IMR-90 (cell line): ENCODE measurements at regions not wholly inside any gene's neighbourhood (a gene's known extent, or its start where the extent isn't known, plus 50 kb on each side); places are given as distances from the start of the nearest gene placed in this dataset.

Experiments used
- ATAC-seq: fragments of 200-7000 bp; cut with Tn5 transposase; 2 replicates; pipeline ENCODE4 v1.9.1; 2020; ENCODE audit warnings: low read depth, mild to moderate bottlenecking, moderate library complexity
- BruUV-seq: library from RNA; stranded (reverse); fragments of 400-500 nt; replicated peaks from 2 replicates; lab custom pipeline; 2021; lab: Mats Ljungman, UMichigan
- CTCF ChIA-PET: fragments of 300-600 bp; formaldehyde crosslinking; extraction: SDS; loops from one replicate; lab custom pipeline; 2021; ENCODE audit warnings: antibody characterized with exemption; lab: Yijun Ruan, JAX
- POLR2A ChIA-PET: fragments of 300-600 bp; sonication (Branson Sonifier 250); formaldehyde crosslinking; loops from one replicate; lab custom pipeline; 2022; ENCODE audit warnings: antibody characterized with exemption; ENCODE audit not compliant: unreplicated experiment; lab: Charles Lee
- DNase-seq: peaks from one replicate; pipeline ENCODE4 v3.0.0; 2013
- H2AFZ ChIP-seq: replicated peaks from 2 replicates; pipeline ENCODE3; 2013; ENCODE audit warnings: low read length, mild to moderate bottlenecking; ENCODE audit not compliant: poor library complexity
- H2AK5ac ChIP-seq: 2 replicates; pipeline ENCODE4 v1.6.1; 2013; ENCODE audit warnings: low read depth, low read length, inconsistent platforms
- H2AK9ac ChIP-seq: replicated peaks from 2 replicates; pipeline ENCODE3; 2013; ENCODE audit warnings: mild to moderate bottlenecking, low read depth, low read length, moderate library complexity; ENCODE audit not compliant: poor library complexity
- H2BK120ac ChIP-seq: 2 replicates; pipeline ENCODE4 v1.6.1; 2013; ENCODE audit warnings: low read depth, low read length, inconsistent platforms
- H2BK15ac ChIP-seq: 3 replicates; pipeline ENCODE4 v1.6.1; 2013; ENCODE audit warnings: low read depth, low read length, inconsistent platforms
- H2BK20ac ChIP-seq: 2 replicates; pipeline ENCODE4 v1.6.1; 2013; ENCODE audit warnings: low read depth, mild to moderate bottlenecking, inconsistent platforms, low read length, moderate library complexity
- H2BK5ac ChIP-seq: 2 replicates; pipeline ENCODE4 v1.6.1; 2013; ENCODE audit warnings: mild to moderate bottlenecking, low read depth, low read length, inconsistent platforms; ENCODE audit not compliant: poor library complexity, severe bottlenecking
- H3K14ac ChIP-seq: replicated peaks from 2 replicates; pipeline ENCODE4 v1.6.1; 2013; ENCODE audit warnings: low read depth, low read length, inconsistent platforms
- H3K18ac ChIP-seq: 2 replicates; pipeline ENCODE4 v1.6.1; 2013; ENCODE audit warnings: low read depth, low read length, control low read depth
- H3K23ac ChIP-seq: 2 replicates; pipeline ENCODE4 v1.6.1; 2013; ENCODE audit warnings: low read depth, low read length, inconsistent platforms
- H3K27ac ChIP-seq: 2 replicates; pipeline ENCODE4 v1.5.1; 2013; ENCODE audit warnings: mild to moderate bottlenecking, control low read depth, low read length; ENCODE audit not compliant: insufficient read depth
- H3K27me3 ChIP-seq: 2 replicates; pipeline ENCODE4 v1.6.1; 2013; ENCODE audit warnings: low read length; ENCODE audit not compliant: control insufficient read depth, insufficient read depth
- H3K36me3 ChIP-seq: 2 replicates; pipeline ENCODE4 v1.6.1; 2013; ENCODE audit warnings: low read length, mixed read lengths; ENCODE audit not compliant: control insufficient read depth, insufficient read depth
- H3K4ac ChIP-seq: 2 replicates; pipeline ENCODE4 v1.6.1; 2013; ENCODE audit warnings: low read depth, low read length, inconsistent platforms
- H3K4me1 ChIP-seq: 2 replicates; pipeline ENCODE4 v1.6.1; 2013; ENCODE audit warnings: low read length, mixed read lengths; ENCODE audit not compliant: control insufficient read depth, insufficient read depth
- H3K4me2 ChIP-seq: 2 replicates; pipeline ENCODE4 v1.6.1; 2013; ENCODE audit warnings: low read depth, mild to moderate bottlenecking, control low read depth, low read length, moderate library complexity
- H3K4me3 ChIP-seq: 2 replicates; pipeline ENCODE4 v1.5.1; 2013; ENCODE audit warnings: low read depth, mild to moderate bottlenecking, control low read depth, low read length, moderate library complexity; ENCODE audit not compliant: insufficient read depth
- H3K56ac ChIP-seq: 2 replicates; pipeline ENCODE4 v1.6.1; 2013; ENCODE audit warnings: low read length, inconsistent platforms; ENCODE audit not compliant: insufficient read depth; ENCODE audit errors: extremely low read depth
- H3K79me1 ChIP-seq, 2 experiments: 2 replicates each; pipeline ENCODE4 v1.6.1; 2013; ENCODE audit warnings: low read length in 2 of 2, inconsistent platforms in 1 of 2, low read depth in 1 of 2
- H3K9ac ChIP-seq: 2 replicates; pipeline ENCODE4 v1.6.1; 2013; ENCODE audit warnings: low read depth, low read length, control low read depth
- H3K9me1 ChIP-seq: 2 replicates; pipeline ENCODE4 v1.6.1; 2013; ENCODE audit warnings: low read length, inconsistent platforms; ENCODE audit not compliant: insufficient read depth
- H3K9me3 ChIP-seq: 2 replicates; pipeline ENCODE4 v1.6.1; 2013; ENCODE audit warnings: low read length; ENCODE audit not compliant: control insufficient read depth, insufficient read depth
- H4K20me1 ChIP-seq: 2 replicates; pipeline ENCODE4 v1.6.1; 2013; ENCODE audit warnings: low read length, inconsistent platforms; ENCODE audit not compliant: insufficient read depth
- H4K5ac ChIP-seq: 2 replicates; pipeline ENCODE4 v1.6.1; 2013; ENCODE audit warnings: mild to moderate bottlenecking, low read depth, low read length, control low read depth
- H4K8ac ChIP-seq, 2 experiments: 2 replicates each; pipeline ENCODE4 v1.6.1; 2013; ENCODE audit warnings: low read depth in 2 of 2, low read length in 2 of 2, control low read depth in 1 of 2, inconsistent platforms in 1 of 2
- H4K91ac ChIP-seq: 2 replicates; pipeline ENCODE4 v1.6.1; 2013; ENCODE audit warnings: low read depth, low read length, inconsistent platforms; ENCODE audit not compliant: insufficient read depth
- BHLHE40 ChIP-seq: fragments of 150-350 bp; IDR thresholded peaks from 2 replicates; pipeline ENCODE4 v1.6.1; 2016; ENCODE audit warnings: mild to moderate bottlenecking, low read depth, low read length
- CEBPB ChIP-seq: IDR thresholded peaks from 2 replicates; pipeline ENCODE4 v1.6.1; 2012; ENCODE audit warnings: low read depth, low read length, improper control_type of control experiment
- CHD1 ChIP-seq: IDR thresholded peaks from 2 replicates; pipeline ENCODE4 v1.6.1; 2012; ENCODE audit warnings: low read depth, low read length, improper control_type of control experiment
- CTCF ChIP-seq: conservative IDR thresholded peaks from 2 replicates; pipeline ENCODE4 v1.5.1; 2012; ENCODE audit warnings: mild to moderate bottlenecking, low read depth, low read length, improper control_type of control experiment
- FOS ChIP-seq: fragments of 150-350 bp; IDR thresholded peaks from 2 replicates; pipeline ENCODE4 v1.6.1; 2016; ENCODE audit warnings: low read depth, low read length
- MAFK ChIP-seq: IDR thresholded peaks from 2 replicates; pipeline ENCODE4 v1.6.1; 2012; ENCODE audit warnings: low read depth, low read length, improper control_type of control experiment
- MAZ ChIP-seq: IDR thresholded peaks from 2 replicates; pipeline ENCODE4 v1.6.1; 2012; ENCODE audit warnings: low read depth, mild to moderate bottlenecking, low read length, improper control_type of control experiment, moderate library complexity, borderline replicate concordance
- MXI1 ChIP-seq: IDR thresholded peaks from 2 replicates; pipeline ENCODE4 v1.6.1; 2012; ENCODE audit warnings: low read depth, mild to moderate bottlenecking, low read length, moderate library complexity, borderline replicate concordance
- NFE2L2 ChIP-seq: fragments of 150-350 bp; IDR thresholded peaks from 2 replicates; pipeline ENCODE4 v1.6.1; 2016; ENCODE audit warnings: low read depth, mild to moderate bottlenecking, low read length
- POLR2A ChIP-seq: IDR thresholded peaks from 2 replicates; pipeline ENCODE4 v1.6.1; 2012; ENCODE audit warnings: mild to moderate bottlenecking, low read depth, low read length
- RAD21 ChIP-seq: IDR thresholded peaks from 2 replicates; pipeline ENCODE4 v1.6.1; 2012; ENCODE audit warnings: low read length, improper control_type of control experiment
- RCOR1 ChIP-seq: IDR thresholded peaks from 2 replicates; pipeline ENCODE4 v1.6.1; 2012; ENCODE audit warnings: mild to moderate bottlenecking, low read length, improper control_type of control experiment; ENCODE audit not compliant: insufficient replicate concordance
- RFX5 ChIP-seq: IDR thresholded peaks from 2 replicates; pipeline ENCODE4 v1.8.0; 2012; ENCODE audit warnings: low read depth, mild to moderate bottlenecking, low read length, moderate library complexity
- SMC3 ChIP-seq: fragments of 150-350 bp; IDR thresholded peaks from 2 replicates; pipeline ENCODE4 v1.6.1; 2016; ENCODE audit warnings: low read depth, mild to moderate bottlenecking, antibody characterized with exemption, low read length, moderate library complexity
- USF2 ChIP-seq: fragments of 150-350 bp; IDR thresholded peaks from 2 replicates; pipeline ENCODE4 v1.6.1; 2017; ENCODE audit warnings: mild to moderate bottlenecking, antibody characterized with exemption, low read length, low read depth
- WGBS, 2 experiments: methylation state at CpG; one replicate each; pipeline versions ENCODE4 v1.1.5 to v1.1.7; 2013; ENCODE audit warnings: missing lambda C conversion rate in 2 of 2; ENCODE audit not compliant: insufficient read length in 1 of 2; ENCODE audit errors: extremely low coverage in 2 of 2; 5-methylcytosine and 5-hydroxymethylcytosine counted together
- dilution Hi-C: fragments of 300-500 bp; cut with HindIII; formaldehyde crosslinking; loops from one replicate; pipeline ENCODE4 v1.14.3; 2018; ENCODE audit warnings: low sequenced_read_pairs; ENCODE audit not compliant: unreplicated experiment
- in situ Hi-C: fragments of 300-500 bp; cut with MboI; formaldehyde crosslinking; loops from 3 replicates; pipeline ENCODE4 v1.14.3; 2019; ENCODE audit warnings: low sequenced_read_pairs, inconsistent platforms, mixed read lengths
- intact Hi-C: fragments of 100-400 bp; cut with micrococcal nuclease; formaldehyde crosslinking; loops from 2 replicates; pipeline ENCODE4 v1.10.0; 2022
- TF ChIP-seq, protein P1 (sequence below): fragments of 150-350 bp; IDR thresholded peaks from 2 replicates; pipeline ENCODE4 v1.6.1; 2016; ENCODE audit warnings: low read depth, mild to moderate bottlenecking, low read length, moderate library complexity, borderline replicate concordance

DNA sequence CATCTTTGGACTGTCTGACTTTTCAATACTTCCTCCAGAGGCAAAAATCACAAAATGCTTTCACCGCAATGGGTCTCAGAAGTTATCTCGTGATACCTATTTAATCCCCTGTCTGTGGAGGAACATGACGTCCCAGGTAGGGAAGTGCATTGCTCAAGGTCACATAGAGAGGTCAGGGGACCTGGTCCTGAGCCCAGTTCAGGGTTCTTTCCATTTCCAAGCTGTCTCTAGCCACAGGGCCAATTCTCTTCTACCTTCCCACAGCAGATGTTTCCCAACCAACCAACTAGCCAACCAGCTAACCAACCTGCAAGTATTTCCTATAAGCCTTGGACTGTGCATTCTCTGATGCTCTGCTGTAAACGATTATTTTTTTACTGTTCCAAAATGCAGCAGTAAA is 122.2 kb upstream of the DLG1 start:
- in situ Hi-C loops, result no loop called here
- dilution Hi-C loops, result no loop called here
- no peaks in the 10 kb centered on the region for H4K20me1 ChIP-seq
- no peak overlapping the region for H4K8ac ChIP-seq
- H2BK20ac ChIP-seq, result no peak overlapping the region
- intact Hi-C loops, result no loop called here
- H3K56ac ChIP-seq, result no peak overlapping the region
- H2BK120ac ChIP-seq, result no peak overlapping the region
- no peaks in the 10 kb centered on the region for H3K9me1 ChIP-seq
- H3K4me1 ChIP-seq, result 0 out of 2 replicates have a peak, but pooled peaks cover 2% of the 10 kb centered on the region
- H3K9ac ChIP-seq, result no peak overlapping the region
- H3K9me3 ChIP-seq, result no peaks in the 10 kb centered on the region
- H3K14ac ChIP-seq, result no peak overlapping the region
- no peak overlapping the region for H3K4me2 ChIP-seq
- ChIA-PET CTCF (no interaction called here), POLR2A (no interaction called here)
- H3K18ac ChIP-seq, result no peak overlapping the region
- no peak overlapping the region for H2AK9ac ChIP-seq
- no peak overlapping the region for H3K4me3 ChIP-seq
- no peaks in the 10 kb centered on the region for H3K79me1 ChIP-seq
- H3K36me3 ChIP-seq, result no peaks in the 10 kb centered on the region
- ATAC-seq (no peak), DNase-seq (no peak)
- no peak overlapping the region for H3K27ac ChIP-seq
- no peak overlapping the region for H3K23ac ChIP-seq
- TF ChIP-seq USF2, result no peak
- TF ChIP-seq RFX5, result no peak
- no peak for TF ChIP-seq RAD21
- no peak for TF ChIP-seq FOS
- TF ChIP-seq POLR2A, result no peak
- no peak for TF ChIP-seq BHLHE40
- TF ChIP-seq, protein P1, sequence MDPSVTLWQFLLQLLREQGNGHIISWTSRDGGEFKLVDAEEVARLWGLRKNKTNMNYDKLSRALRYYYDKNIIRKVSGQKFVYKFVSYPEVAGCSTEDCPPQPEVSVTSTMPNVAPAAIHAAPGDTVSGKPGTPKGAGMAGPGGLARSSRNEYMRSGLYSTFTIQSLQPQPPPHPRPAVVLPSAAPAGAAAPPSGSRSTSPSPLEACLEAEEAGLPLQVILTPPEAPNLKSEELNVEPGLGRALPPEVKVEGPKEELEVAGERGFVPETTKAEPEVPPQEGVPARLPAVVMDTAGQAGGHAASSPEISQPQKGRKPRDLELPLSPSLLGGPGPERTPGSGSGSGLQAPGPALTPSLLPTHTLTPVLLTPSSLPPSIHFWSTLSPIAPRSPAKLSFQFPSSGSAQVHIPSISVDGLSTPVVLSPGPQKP, result no peak
- TF ChIP-seq CTCF, result no peak
- no peak for TF ChIP-seq MAFK
- TF ChIP-seq RCOR1, result no peak
- TF ChIP-seq MAZ, result no peak
- TF ChIP-seq NFE2L2, result no peak
- TF ChIP-seq MXI1, result no peak
- no peak for TF ChIP-seq SMC3
- TF ChIP-seq CEBPB, result no peak
- no peak for TF ChIP-seq CHD1
- peaks cover 39% of the 10 kb centered on the region for H3K27me3 ChIP-seq
- no peak overlapping the region for H2AFZ ChIP-seq
- no peak overlapping the region for H2BK5ac ChIP-seq
- no peak overlapping the region for H3K4ac ChIP-seq
- H2AK5ac ChIP-seq, result no peak overlapping the region
- WGBS, 2 experiments, result no CpG with 5 or more reads among the region's 4 CpGs
- no TSS peak for BruUV-seq
- no peak overlapping the region for H2BK15ac ChIP-seq
- no peak overlapping the region for H4K5ac ChIP-seq
- H4K91ac ChIP-seq, result no peak overlapping the region
